ENCODE measurements at regions not wholly inside any gene's neighbourhood (a gene's known extent, or its start where the extent isn't known, plus 50 kb on each side); places are given as distances from the start of the nearest gene placed in this dataset.

GRCh38 chr12:61362037-61362436 lies 898.2 kb upstream of the USP15 start:
- Histone ChIP-seq H3K4me1 (no peaks in the 10 kb centered on the region), H3K27me3 (no peaks in the 10 kb centered on the region), H3K36me3 (no peaks in the 10 kb centered on the region), H3K9me3 (no peaks in the 10 kb centered on the region), H3K27ac (no peak overlapping the region), H3K4me3 (no peak overlapping the region)
- 62 to 71% methylated on average over 3 of the region's 3 CpGs for WGBS, 2 donors
- no peak for DNase-seq
- intact Hi-C loops (cut with DNase I): no loop called here
- no peak for TF ChIP-seq POLR2A (IDR thresholded peaks at IDR 0.05)
- no peak for TF ChIP-seq CTCF (IDR thresholded peaks at IDR 0.05)

GRCh38 chr12:61365001-61365400 lies 895.2 kb upstream of the USP15 start:
- no peaks in the 10 kb centered on the region for H3K4me1 ChIP-seq
- intact Hi-C loops (cut with DNase I): no loop called here
- TF ChIP-seq CTCF (IDR thresholded peaks at IDR 0.05): no peak
- no peak for TF ChIP-seq POLR2A (IDR thresholded peaks at IDR 0.05)
- no peaks in the 10 kb centered on the region for H3K9me3 ChIP-seq
- 27 to 53% methylated on average over 1 of the region's 1 CpG for whole genome bisulfite sequencing, 2 donors
- H3K27ac ChIP-seq: no peak overlapping the region
- no peaks in the 10 kb centered on the region for H3K36me3 ChIP-seq
- DNase-seq: no peak
- H3K4me3 ChIP-seq: no peak overlapping the region
- H3K27me3 ChIP-seq: no peaks in the 10 kb centered on the region

GRCh38 chr12:61367281-61367785 lies 892.9 kb upstream of the USP15 start:
- Histone ChIP-seq H3K36me3 (no peaks in the 10 kb centered on the region), H3K27ac (no peak overlapping the region), H3K4me1 (no peaks in the 10 kb centered on the region), H3K9me3 (no peaks in the 10 kb centered on the region), H3K4me3 (no peak overlapping the region), H3K27me3 (no peaks in the 10 kb centered on the region)
- intact Hi-C loops (cut with DNase I): no loop called here
- WGBS, 2 donors: 61 to 63% methylated on average over 1 of the region's 1 CpG
- DNase-seq: no peak
- TF ChIP-seq POLR2A (IDR thresholded peaks at IDR 0.05): no peak

GRCh38 chr12:61369241-61369910 lies 890.8 kb upstream of the USP15 start:
- no peaks in the 10 kb centered on the region for H3K9me3 ChIP-seq
- H3K4me3 ChIP-seq: no peak overlapping the region
- H3K27me3 ChIP-seq: no peaks in the 10 kb centered on the region
- DNase-seq: no peak
- no peaks in the 10 kb centered on the region for H3K36me3 ChIP-seq
- no peaks in the 10 kb centered on the region for H3K4me1 ChIP-seq
- no peak for TF ChIP-seq POLR2A (IDR thresholded peaks at IDR 0.05)
- no peak for TF ChIP-seq CTCF (IDR thresholded peaks at IDR 0.05)
- 59 to 65% methylated on average over 4 of the region's 4 CpGs for WGBS, 2 donors
- H3K27ac ChIP-seq: no peak overlapping the region
- intact Hi-C loops (cut with DNase I): no loop called here

- no peak overlapping the region for H3K27ac ChIP-seq
- intact Hi-C loops (cut with DNase I): no loop called here
- no peak for TF ChIP-seq CTCF (IDR thresholded peaks at IDR 0.05)
- TF ChIP-seq POLR2A (IDR thresholded peaks at IDR 0.05): no peak
- H3K36me3 ChIP-seq: no peaks in the 10 kb centered on the region
- 32 to 50% methylated on average over 1 of the region's 1 CpG for WGBS, 2 donors
- no peak overlapping the region for H3K4me3 ChIP-seq
- no peaks in the 10 kb centered on the region for H3K4me1 ChIP-seq
- H3K9me3 ChIP-seq: no peaks in the 10 kb centered on the region
- no peak for DNase-seq
- H3K27me3 ChIP-seq: no peaks in the 10 kb centered on the region
Observed at GRCh38 chr12:61384511-61384910, 875.7 kb upstream of the USP15 start.

GRCh38 chr12:61385771-61386170 lies 874.4 kb upstream of the USP15 start:
- no peak for DNase-seq
- Histone ChIP-seq H3K36me3 (no peaks in the 10 kb centered on the region), H3K4me1 (no peaks in the 10 kb centered on the region), H3K27me3 (no peaks in the 10 kb centered on the region), H3K4me3 (no peak overlapping the region), H3K9me3 (peaks cover 0 to 7% (median 0%) of the 10 kb centered on the region in 3 donors), H3K27ac (no peak overlapping the region)
- intact Hi-C loops (cut with DNase I): no loop called here
- TF ChIP-seq CTCF (IDR thresholded peaks at IDR 0.05): no peak
- TF ChIP-seq POLR2A (IDR thresholded peaks at IDR 0.05): no peak
